ENCODE measurements at regions not wholly inside any gene's neighbourhood (a gene's known extent, or its start where the extent isn't known, plus 50 kb on each side); places are given as distances from the start of the nearest gene placed in this dataset.

GRCh38 chr17:5718726-5719125 lies 134.4 kb upstream of the NLRP1 start:
- TF ChIP-seq CTCF (conservative IDR thresholded peaks at IDR 0.05; ENCODE audit: low read depth, low read length), result no peak
- TF ChIP-seq POLR2A (IDR thresholded peaks at IDR 0.05; ENCODE audit: low read depth, low read length), result no peak
- TF ChIP-seq CHD1 (IDR thresholded peaks at IDR 0.05; ENCODE audit: low read depth, low read length), result no peak
- TF ChIP-seq FOS (IDR thresholded peaks at IDR 0.05; ENCODE audit: low read depth, low read length), result no peak
- TF ChIP-seq RFX5 (IDR thresholded peaks at IDR 0.05; ENCODE audit: low read depth, low read length), result no peak
- TF ChIP-seq RAD21 (IDR thresholded peaks at IDR 0.05; ENCODE audit: low read length), result no peak
